ENCODE measurements at regions not wholly inside any gene's neighbourhood (a gene's known extent, or its start where the extent isn't known, plus 50 kb on each side); places are given as distances from the start of the nearest gene placed in this dataset.

DNA sequence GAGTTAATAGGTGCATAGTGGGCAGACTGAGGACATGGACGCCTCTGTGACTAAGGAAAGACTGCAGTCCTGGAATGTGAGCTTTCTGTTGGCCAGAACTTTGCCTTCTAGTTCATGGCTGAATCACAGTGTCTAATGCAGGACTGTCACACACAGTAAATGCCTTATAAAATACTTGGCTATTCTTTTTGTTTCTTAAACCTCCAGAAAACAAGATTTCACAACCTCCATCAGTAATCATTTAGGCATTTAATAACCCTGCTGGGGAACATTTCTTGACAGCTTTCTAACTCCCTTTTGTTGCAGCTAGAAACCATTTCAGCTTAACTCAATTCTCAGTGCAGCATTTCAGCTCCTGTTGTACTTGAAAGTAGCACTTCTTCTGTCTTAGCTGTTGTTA is 335.8 kb upstream of the DDI1 start:
- H3K27ac ChIP-seq: peak overlapping the region in 3 of 21 experiments; percentile 13 to 57 (median 17)
- H3K4me3 ChIP-seq: no peak overlapping the region

DNA sequence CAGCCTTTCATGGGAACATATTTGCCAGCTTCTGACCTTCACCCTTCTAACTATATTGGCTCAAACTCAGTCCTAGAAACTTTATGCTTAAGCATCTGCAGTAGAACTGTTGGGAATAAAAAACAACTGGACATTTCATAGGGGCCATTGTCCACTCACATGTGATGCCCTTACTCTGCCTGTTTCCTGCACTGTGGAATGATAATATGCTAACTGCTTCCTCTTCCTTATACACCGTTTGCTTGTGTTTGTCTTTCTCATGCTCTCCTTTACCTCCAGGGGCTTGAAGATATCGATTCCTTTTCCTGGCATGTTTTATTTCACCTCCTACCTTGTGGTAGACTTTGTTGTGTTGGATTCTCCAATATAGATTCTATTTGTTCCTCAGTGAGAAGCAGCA is 333.0 kb upstream of the DDI1 start:
- no peak overlapping the region for H3K4me3 ChIP-seq

DNA sequence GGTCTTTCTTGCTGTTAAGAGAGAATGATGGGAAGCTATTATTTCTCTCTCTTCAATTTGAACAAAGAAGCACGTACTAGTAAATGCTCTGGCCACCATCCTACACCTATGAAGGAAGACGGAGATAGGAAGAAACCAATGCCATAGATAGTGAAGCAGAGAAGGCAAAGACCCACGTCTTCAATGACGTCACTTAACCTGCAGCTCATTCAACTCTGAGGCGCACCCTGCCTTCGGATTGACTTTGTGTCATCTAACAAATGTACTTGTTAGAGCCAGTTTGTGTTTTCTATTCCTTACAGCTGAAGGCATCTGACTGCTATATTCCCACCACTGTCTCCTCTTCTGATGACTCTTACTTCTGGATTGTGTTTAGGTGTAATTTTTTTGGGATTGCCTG is 332.5 kb upstream of the DDI1 start:
- H3K4me3 ChIP-seq: no peak overlapping the region
- no peak overlapping the region for H3K27ac ChIP-seq

More for the DNA sequence above, 333.0 kb upstream of the DDI1 start:
- no peak overlapping the region for H3K27ac ChIP-seq

DNA sequence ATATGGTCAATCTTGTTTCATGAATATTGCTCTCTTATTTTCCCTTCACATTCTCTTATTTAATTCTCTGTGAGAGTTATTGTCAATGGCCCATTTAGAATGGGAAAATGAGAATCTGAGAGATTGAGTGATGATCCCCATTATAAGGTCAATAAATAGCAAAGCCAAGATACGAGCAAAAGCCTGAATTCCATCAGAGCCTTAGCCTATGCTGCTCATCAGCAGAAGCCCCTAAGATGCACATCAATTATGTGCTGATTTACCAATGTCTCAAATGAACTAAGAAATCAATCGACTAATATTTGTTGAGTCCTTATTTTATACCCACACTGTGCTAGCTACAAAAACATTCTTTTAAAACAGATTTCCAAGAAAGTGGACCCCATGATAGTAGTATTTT is 330.8 kb upstream of the DDI1 start:
- Histone ChIP-seq H3K4me3 (no peak overlapping the region), H3K27ac (no peak overlapping the region)

DNA sequence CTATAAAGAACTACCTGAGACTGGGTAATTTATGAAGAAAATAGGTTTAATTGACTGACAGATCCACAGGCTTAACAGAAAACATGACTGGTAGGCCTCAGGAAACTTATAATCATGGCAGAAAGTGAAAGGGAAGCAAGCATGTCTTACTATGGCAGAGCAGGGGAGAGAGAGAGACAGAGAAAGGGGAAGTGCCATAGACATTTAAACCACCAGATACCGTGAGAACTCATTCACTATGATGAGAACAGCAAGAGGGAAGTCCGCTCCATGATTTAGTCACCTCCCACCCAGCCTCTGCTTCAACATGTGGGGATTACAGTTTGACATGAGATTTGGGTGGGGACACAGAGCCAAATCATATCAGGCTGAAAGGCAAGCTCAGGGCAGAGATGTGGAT is 327.1 kb upstream of the DDI1 start:
- H3K4me3 ChIP-seq: no peak overlapping the region
- H3K27ac ChIP-seq: no peak overlapping the region

DNA sequence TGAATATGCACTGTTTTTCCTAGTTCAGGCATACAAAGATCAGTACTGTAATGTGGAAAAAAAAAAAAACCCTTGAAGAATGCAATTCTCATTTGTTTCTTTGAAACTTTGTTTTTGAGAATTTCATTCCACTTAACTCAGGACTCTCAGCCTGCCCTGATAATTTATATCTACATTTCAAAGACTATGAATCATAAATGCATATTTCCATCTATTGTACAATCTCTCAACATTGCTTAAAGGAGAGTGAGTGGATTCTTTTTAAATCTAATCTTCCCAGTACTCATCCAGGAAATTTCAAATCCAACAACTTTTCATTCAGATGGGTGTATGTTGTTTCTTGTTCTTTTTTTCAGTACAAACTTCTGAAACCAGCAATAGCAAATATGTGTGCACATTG is 322.2 kb upstream of the DDI1 start:
- H3K4me3 ChIP-seq: no peak overlapping the region
- peak overlapping the region in 1 of 21 experiments; percentile 35 for H3K27ac ChIP-seq

DNA sequence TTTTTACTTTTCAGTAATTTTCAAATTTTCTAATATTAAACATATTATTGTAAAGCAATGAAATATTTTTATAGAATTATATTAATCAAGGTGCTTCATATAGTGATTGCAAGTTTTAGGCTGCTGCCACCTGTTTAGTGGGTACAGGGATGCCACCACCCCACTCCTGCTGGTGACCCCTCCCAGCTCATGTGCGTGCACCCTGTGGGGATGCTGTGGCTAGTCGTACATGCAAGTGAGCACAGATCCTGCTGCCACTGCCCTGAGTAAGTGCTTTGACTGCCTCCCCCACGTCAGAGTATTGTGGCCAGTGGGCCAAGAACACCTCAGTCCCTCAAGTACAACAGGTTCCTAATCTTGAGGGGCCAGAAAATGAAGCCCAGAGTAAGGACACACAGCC is 320.1 kb upstream of the DDI1 start:
- H3K4me3 ChIP-seq: no peak overlapping the region
- no peak overlapping the region for H3K27ac ChIP-seq

DNA sequence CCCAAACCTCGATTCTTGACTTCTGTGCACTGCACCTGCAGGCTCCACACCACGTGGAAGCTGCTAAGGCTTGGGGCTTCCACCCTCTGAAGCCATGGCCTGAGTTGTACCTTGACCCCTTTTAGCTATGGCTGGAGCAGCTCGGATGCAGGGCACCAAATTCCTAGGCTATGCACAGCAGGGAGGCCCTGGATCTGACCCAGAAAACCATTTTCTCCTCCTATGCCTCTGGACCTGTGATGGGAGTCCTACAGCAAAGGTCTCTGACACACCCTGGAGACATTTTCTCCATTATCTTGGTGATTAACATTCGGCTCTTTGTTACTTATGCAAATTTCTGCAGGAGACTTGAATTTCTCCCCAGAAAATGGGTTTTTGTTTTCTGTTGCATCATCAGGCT is 309.2 kb upstream of the DDI1 start:
- no peak overlapping the region for H3K27ac ChIP-seq

DNA sequence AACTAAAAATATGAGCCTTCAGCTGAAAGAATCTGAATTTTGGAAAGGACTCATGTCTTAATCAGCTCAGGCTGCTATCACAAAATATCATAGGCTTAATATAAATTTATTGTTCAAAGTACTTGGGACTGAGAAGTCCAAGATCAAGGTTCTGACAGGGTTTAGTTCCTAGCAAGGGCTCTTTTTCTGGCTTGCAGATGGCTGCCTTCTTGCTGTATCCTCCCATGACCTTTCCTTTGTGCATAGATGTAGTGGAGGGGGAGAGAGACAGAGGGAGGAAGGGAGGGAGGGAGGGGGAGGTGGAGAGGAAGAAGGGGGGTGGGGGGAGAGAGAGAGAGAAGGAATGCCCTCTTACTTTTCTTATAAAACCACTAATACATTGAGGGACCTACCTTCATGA is 306.8 kb upstream of the DDI1 start:
- H3K27ac ChIP-seq: no peak overlapping the region

More for the DNA sequence above, 309.2 kb upstream of the DDI1 start:
- no peak overlapping the region for H3K4me3 ChIP-seq

DNA sequence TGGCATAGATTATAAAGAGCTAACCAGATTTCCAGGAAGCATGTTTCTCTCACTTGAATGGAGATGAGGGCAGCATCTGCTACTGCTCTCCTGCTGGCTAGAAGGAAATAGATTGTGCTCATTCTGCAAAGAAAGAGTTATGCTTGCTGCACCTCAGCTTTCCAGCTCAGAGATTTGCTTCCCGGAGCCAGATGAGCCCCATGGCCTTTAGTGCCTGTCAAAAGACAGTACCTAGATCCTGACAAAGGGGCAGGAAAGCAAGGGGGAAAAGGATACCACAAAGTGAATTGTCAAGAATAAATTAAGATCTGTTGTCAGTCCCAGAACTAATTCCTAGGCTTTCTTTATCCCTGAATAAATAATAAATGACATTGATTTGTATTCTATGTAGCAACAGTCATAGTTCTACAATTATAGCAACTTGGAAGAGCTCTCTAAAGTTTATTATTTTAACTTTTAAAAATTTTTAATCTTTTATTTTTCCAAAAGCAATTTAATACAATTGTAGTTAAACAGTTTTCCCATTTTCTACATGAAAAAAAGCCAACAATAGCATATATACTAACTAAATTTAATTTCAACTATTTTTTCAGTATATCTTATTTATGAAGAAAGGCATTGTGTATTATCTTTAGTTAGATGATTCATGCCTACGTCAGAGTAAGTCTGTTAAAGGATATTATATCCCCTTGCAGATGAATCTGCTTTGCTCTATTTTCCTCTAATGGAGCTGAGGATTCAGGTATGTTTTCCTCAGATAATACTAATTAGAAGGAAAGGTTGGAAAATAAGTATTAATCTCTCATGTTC is 306.1 kb upstream of the DDI1 start:
- no peak overlapping the region for H3K27ac ChIP-seq
- H3K4me3 ChIP-seq: no peak overlapping the region

More for the DNA sequence above, 306.8 kb upstream of the DDI1 start:
- H3K4me3 ChIP-seq: no peak overlapping the region

DNA sequence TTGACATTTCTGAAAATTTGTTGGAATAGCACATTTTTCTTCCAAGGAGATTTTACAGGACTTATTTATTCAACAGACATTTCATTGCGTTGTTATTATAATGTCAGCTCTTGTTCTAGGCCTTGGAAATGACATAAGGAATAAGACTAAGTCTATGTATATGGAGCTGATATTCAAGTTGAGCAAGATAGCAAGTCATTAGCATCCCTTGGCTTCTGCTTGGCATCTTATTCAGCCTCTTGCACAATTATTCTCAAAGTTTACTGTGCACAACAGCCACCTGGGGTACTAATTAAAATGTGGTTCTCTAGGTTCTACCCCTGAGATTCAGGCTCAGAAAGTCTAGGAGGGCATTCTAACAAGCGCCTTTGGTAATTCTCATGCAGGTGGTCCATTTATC is 304.8 kb upstream of the DDI1 start:
- no peak overlapping the region for H3K4me3 ChIP-seq
- H3K27ac ChIP-seq: no peak overlapping the region

DNA sequence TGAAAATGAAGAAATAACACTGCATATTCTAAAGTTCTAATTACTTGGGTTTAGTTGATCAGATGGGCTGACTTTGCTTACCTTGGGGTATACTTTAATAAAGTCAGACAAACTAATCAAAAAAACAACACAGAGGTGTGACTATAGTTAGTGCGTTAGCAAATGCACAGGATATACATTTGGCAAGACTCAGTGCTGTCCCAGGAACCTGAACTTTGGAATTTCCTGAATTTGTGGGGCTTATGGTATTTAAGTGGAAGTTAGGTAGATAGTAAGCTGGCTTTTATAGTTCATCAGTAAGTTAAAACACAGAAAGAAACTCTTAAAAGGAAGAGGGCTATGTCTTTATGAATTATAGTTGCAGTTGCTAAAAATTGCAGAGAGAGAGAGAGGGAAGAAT is 302.6 kb upstream of the DDI1 start:
- Histone ChIP-seq H3K4me3 (no peak overlapping the region), H3K27ac (no peak overlapping the region)

DNA sequence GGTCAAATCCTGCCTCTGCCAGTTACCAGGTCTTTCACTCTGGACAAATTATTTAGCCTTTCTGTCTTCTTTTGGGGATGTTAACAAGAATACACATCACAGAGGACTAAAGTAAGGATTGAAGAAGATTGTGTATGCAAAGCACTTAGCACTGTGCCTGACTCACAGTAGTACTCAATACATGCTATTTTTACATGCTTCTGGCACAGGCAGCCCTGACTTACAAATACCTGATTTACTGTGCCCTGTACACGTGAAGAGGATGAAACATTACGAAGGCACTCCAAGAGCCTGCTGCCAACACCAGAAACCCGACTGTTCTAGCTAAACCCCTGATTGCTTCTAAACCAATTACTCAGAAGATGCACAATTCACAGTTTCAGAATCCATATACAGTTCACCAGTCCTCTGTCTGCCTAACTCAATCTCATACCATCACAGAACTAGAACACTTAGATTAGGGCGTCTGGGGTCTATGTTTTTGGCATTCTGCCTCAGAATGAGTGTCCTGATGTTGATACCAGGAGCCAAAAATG is 300.9 kb upstream of the DDI1 start:
- H3K4me3 ChIP-seq: no peak overlapping the region
- H3K27ac ChIP-seq: no peak overlapping the region

DNA sequence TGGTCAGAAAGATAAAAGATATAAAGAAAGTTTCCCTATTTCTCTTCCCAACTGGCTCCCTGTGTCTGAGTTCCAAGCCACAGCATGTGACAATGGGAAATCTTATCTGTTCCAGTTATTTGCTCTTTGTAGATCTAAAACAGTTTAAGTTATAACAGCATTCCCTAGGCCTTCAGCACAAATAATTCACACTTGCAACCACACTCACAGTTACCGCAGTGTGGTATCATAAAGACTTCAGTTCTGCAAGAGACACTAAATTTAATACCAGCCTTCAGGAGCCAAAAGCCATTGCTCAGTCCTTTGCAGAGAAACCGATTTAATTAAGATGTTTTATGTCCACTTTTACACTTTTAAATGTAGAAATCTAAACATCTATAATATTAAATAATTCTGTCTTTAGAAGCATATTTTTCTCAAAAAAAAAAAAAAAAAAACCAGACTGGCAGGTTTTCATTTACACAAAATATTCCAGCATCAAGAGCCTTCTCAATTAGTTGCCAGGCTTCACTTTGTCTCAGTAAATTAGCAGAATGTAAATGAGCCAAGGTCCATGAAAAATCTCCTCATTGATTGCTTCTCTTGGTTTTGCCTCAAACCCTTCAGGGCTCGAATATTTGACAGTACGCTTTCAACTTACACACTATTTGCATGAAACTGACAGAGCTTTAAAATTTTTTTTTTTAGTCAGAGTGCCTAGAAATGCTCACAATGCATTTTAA is 300.0 kb upstream of the DDI1 start:
- Histone ChIP-seq H3K27ac (no peak overlapping the region), H3K4me3 (no peak overlapping the region)

DNA sequence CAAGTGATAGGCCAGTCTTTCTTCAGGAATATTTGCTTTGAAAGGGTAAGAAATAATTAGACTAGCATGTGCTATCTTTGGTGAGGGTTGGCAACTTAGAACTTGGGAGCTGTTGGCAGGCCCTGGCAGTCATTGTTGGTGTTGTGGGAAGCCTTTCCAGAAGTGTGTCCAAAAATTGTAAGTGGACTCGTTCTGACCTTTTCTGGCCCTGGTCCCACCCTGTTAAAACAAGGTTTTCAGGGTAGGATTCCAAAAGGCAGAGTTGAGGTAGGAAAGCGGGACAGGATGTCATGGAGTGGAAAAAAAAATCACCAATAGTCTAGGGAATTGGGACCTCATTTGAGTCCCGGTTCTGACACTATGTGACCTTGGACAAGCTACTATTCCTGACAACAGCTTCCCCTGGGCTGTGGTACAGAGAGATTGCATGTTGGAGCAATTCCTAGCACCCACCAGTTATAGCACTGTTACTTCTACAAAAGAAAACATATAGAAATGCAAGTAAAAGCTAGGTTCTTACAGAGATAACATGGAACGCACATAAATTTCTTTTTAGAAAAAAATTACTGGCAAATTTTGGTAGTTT is 299.3 kb upstream of the DDI1 start:
- H3K27ac ChIP-seq: no peak overlapping the region
- H3K4me3 ChIP-seq: no peak overlapping the region

DNA sequence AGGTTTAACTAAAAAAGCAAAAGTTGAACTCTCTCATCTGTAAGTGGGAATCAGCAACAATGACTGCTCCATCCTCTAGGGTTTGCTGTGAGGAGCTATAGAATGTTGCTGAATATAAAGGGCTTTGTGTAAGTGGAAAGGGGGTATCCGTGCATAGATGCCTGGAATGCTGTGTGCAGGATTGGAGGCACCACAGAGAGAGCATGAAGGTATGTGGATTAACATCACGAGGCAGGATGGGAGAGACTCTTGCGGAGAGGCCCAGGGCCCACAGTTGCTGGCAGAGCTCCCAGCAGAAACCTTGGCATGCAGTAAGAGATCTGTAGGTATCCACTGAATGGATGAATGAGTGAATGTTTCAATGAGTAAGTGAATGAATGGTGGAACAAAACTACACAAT is 298.7 kb upstream of the DDI1 start:
- Histone ChIP-seq H3K27ac (no peak overlapping the region), H3K4me3 (no peak overlapping the region)

DNA sequence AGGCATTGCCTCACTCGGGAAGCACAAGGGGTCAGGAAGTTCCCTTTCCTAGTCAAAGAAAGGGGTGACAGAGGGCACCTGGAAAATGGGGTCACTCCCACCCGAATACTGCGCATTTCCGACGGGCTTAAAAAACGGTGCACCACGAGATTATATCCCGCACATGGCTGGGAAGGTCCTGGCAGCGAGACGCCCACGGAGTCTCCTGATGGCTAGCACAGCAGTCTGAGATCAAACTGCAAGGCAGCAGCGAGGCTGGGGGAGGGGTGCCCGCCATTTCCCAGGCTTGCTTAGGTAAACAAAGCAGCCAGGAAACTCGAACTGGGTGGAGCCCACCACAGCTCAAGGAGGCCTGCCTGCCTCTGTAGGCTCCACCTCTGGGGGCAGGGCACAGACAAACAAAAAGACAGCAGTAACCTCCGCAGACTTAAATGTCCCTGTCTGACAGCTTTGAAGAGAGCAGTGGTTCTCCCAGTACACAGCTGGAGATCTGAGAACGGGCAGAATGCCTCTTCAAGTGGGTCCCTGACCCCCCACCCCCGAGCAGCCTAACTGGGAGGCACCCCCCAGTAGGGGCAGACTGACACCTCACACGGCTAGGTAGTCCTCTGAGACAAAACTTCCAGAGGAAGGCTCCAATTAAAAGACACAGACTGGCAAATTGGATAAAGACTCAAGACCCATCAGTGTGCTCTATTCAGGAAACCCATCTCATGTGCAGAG is 297.2 kb upstream of the DDI1 start:
- H3K4me3 ChIP-seq: peak overlapping the region in 3 of 7 experiments; percentile 0 to 9 (median 8)

DNA sequence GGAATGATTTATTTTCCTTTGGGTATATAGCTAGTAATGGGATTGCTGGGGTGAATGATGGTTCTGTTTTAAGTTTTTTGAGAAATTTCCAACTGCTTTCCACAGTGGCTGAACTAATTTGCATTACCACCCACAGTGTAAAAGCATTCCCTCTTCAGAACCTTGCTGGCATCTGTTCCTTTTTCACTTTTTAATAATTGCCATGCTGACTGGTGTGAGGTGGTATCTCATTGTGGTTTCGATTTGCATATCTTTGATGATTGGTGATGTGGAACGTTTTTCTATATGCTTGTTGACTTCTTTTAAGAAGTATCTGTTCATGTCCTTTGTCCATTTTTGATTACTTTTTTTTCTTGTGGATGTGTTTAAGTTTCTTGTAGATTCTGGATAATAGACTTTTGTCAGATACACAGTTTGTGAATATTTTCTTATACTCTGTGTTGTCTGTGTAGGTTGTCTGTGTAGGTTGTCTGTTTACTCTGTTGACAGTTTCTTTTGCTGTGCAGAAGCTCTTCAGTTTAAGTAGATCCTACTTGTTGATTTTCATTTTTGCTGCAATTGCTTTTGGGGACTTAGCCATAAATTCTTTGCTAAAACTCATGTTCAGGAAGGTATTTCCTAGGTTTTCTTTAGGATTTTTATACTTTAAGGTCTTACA is 291.8 kb upstream of the DDI1 start:
- Histone ChIP-seq H3K27ac (no peak overlapping the region), H3K4me3 (no peak overlapping the region)

More for the DNA sequence above, 297.2 kb upstream of the DDI1 start:
- H3K27ac ChIP-seq: peak overlapping the region in 1 of 21 experiments; percentile 24

DNA sequence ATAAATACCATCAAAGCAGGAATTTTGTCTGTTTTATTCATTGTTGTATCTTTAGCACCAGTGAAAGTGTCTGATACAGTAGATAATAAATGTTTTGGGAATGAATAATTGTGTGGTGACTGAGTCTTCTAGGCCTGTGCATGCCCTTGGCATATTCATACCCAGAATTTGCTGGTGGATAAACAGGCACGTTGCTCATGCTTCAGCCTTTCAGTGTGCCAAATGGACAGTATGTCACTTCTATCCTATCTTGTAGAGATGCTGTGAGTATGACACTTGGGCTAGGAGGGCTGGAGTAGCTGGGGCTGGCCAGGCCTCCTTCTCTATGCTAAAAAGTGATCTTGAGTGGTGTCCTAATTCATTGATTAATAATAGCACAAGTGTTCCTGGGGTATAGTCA is 287.3 kb upstream of the DDI1 start:
- Histone ChIP-seq H3K4me3 (no peak overlapping the region), H3K27ac (no peak overlapping the region)

DNA sequence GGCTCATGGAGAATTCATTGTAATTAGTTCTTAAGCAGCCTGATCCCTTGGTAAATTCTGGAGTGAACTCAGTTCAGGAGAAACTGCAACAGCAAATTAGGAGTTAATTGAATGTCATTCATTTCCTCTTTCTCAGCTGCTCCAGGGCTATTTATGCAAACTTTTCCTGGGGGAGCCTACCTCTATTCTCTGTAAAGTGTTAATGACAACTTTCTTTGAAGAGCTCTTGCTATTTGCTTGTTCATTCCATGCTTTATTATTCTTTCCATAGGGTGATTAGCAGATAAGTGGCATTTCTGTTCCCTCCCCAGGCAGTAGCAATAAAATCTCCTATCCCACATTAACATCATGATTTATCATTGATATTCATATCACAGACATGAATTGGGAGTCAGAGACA is 267.6 kb upstream of the DDI1 start:
- no peak overlapping the region for H3K27ac ChIP-seq
- no peak overlapping the region for H3K4me3 ChIP-seq

All from skin epidermis (tissue), 12 donors.